K562 (cell line): ENCODE measurements at regions not wholly inside any gene's neighbourhood (a gene's known extent, or its start where the extent isn't known, plus 50 kb on each side); places are given as distances from the start of the nearest gene placed in this dataset.

ENCODE experiments used
- ATAC-seq: fragments of 200-7000 bp; cut with Tn5 transposase; 3 replicates; pipeline ENCODE4 v1.9.1; 2020; ENCODE audit warnings: moderate library complexity
- BruUV-seq: library from RNA; stranded (reverse); fragments of 400-500 nt; replicated peaks from 2 replicates; lab custom pipeline; 2021; lab: Mats Ljungman, UMichigan
- CTCF ChIA-PET: fragments of 300-600 bp; formaldehyde crosslinking; extraction: SDS; loops from one replicate; lab custom pipeline; 2021; ENCODE audit warnings: low intra/inter-chr PET ratio; lab: Yijun Ruan, JAX
- POLR2A ChIA-PET: fragments of 300-600, 350-650 bp; sonication (Branson Sonifier 250); formaldehyde crosslinking; extraction: SDS; loops from one replicate; lab custom pipeline; 2021; ENCODE audit warnings: antibody characterized with exemption, inconsistent platforms; lab: Yijun Ruan, JAX
- DNase-seq, 4 experiments: peaks; one replicate each; pipeline versions ENCODE4 v3.0.0 to v3.0.0-alpha.2; 2011 to 2018; ENCODE audit warnings: low spot score in 3 of 4, mixed read lengths in 3 of 4; ENCODE audit errors: extremely low read depth in 1 of 4
- FAIRE-seq: peaks from 2 replicates; lab custom pipeline; 2011; peaks lifted over from hg19 to GRCh38; lab: Jason Lieb, UNC
- H2AFZ ChIP-seq: 2 replicates; pipeline ENCODE4 v1.6.0; 2011; ENCODE audit warnings: low read depth, low read length, control low read depth, inconsistent platforms
- H3K27ac ChIP-seq: fragments of 200-600 bp; 3 replicates; pipeline ENCODE4 v1.8.0; 2011; ENCODE audit warnings: low read depth, mild to moderate bottlenecking, control low read depth, inconsistent platforms, low read length, moderate library complexity, mixed read lengths; ENCODE audit errors: extremely low read depth
- H3K27me3 ChIP-seq, 2 experiments: fragments of 300-600 bp in 1 of 2; 2 replicates in 1 of 2; 3 replicates in 1 of 2; pipeline versions ENCODE4 v1.6.0 to v1.8.0; 2011; ENCODE audit warnings: inconsistent platforms in 2 of 2, low read length in 2 of 2, mild to moderate bottlenecking in 1 of 2, mixed read lengths in 1 of 2, moderate library complexity in 1 of 2; ENCODE audit not compliant: control insufficient read depth in 2 of 2, insufficient read depth in 2 of 2
- H3K36me3 ChIP-seq: fragments of 300-600 bp; 3 replicates; pipeline ENCODE4 v1.8.0; 2011; ENCODE audit warnings: mild to moderate bottlenecking, low read length, inconsistent platforms; ENCODE audit not compliant: control insufficient read depth, insufficient read depth
- H3K4me1 ChIP-seq, 2 experiments: fragments of 200-600 bp in 1 of 2; replicated peaks in 1 of 2; 2 replicates in 1 of 2; 3 replicates in 1 of 2; pipeline versions ENCODE4 v1.5.1 to v1.8.0; 2011; ENCODE audit warnings: inconsistent platforms in 2 of 2, low read length in 2 of 2, mild to moderate bottlenecking in 1 of 2, mixed read lengths in 1 of 2, moderate library complexity in 1 of 2; ENCODE audit not compliant: control insufficient read depth in 2 of 2, insufficient read depth in 2 of 2
- H3K4me2 ChIP-seq: 2 replicates; pipeline ENCODE4 v1.6.1; 2011; ENCODE audit warnings: low read length, control low read depth, inconsistent platforms, mixed read lengths; ENCODE audit not compliant: insufficient read depth
- H3K4me3 ChIP-seq: fragments of 200-600 bp; sonication (generic), shearing (Covaris generic); 2 replicates; pipeline ENCODE4 v1.5.1; 2016; ENCODE audit warnings: control low read depth, inconsistent platforms
- H3K79me2 ChIP-seq: fragments of 200-600 bp; 3 replicates; pipeline ENCODE4 v1.8.0; 2011; ENCODE audit warnings: low read length, inconsistent platforms; ENCODE audit not compliant: control insufficient read depth, insufficient read depth
- H3K9ac ChIP-seq, 2 experiments: 2 replicates each; pipeline versions ENCODE4 v1.6.0 to v1.6.1; 2011; ENCODE audit warnings: low read depth in 2 of 2, low read length in 2 of 2, control low read depth in 1 of 2, inconsistent platforms in 1 of 2, mild to moderate bottlenecking in 1 of 2, mixed read lengths in 1 of 2; ENCODE audit not compliant: insufficient read depth in 1 of 2
- H3K9me1 ChIP-seq: one replicate; pipeline ENCODE4 v1.6.0; 2011; ENCODE audit warnings: inconsistent platforms, mild to moderate bottlenecking, low read length, moderate library complexity; ENCODE audit not compliant: control insufficient read depth, insufficient read depth
- H3K9me3 ChIP-seq: replicated peaks from 2 replicates; pipeline ENCODE4 v1.5.1; 2011; ENCODE audit warnings: low read depth, low read length, inconsistent platforms; ENCODE audit not compliant: control insufficient read depth, insufficient read depth
- H4K20me1 ChIP-seq: replicated peaks from 2 replicates; pipeline ENCODE4 v1.6.1; 2011; ENCODE audit warnings: low read length, inconsistent platforms, mixed read lengths; ENCODE audit not compliant: control insufficient read depth, insufficient read depth
- ZNF518B ChIP-seq: fragments of 250-450 bp; sonication (Bioruptor Pico); IDR thresholded peaks from 2 replicates; pipeline ENCODE4 v1.5.0; 2021; ENCODE audit warnings: mild to moderate bottlenecking, moderate library complexity
- WGBS: fragments of 100-300 bp; shearing (Covaris generic); methylation state at CpG from one replicate; pipeline ENCODE4 v1.1.6; 2016; ENCODE audit warnings: low coverage, mixed read lengths; ENCODE audit not compliant: insufficient coverage; ENCODE audit errors: missing lambda C conversion rate; 5-methylcytosine and 5-hydroxymethylcytosine counted together
- in situ Hi-C: fragments of 300-500 bp; cut with MboI; formaldehyde crosslinking; loops from 4 replicates; pipeline ENCODE4 v1.15.0; 2018; ENCODE audit warnings: inconsistent platforms, mixed read lengths
- intact Hi-C: fragments of 100-400 bp; cut with micrococcal nuclease; formaldehyde crosslinking; loops from 2 replicates; pipeline ENCODE4 v1.14.2; 2022
- TF ChIP-seq, protein P1 (sequence below), 3 experiments: fragments of 200-800 bp in 1 of 3; fragments of 250-450 bp in 1 of 3; fragments of 450-650 bp in 1 of 3; sonication (Bioruptor Pico) in 1 of 3; sonication (Bioruptor generic) in 1 of 3; formaldehyde crosslinking in 1 of 3; IDR thresholded peaks; 2 replicates each; pipeline versions ENCODE4 v1.6.1 to v1.8.0; 2016 to 2022; ENCODE audit warnings: mild to moderate bottlenecking in 2 of 3, missing genetic modification characterization in 2 of 3, missing compliant biosample characterization in 1 of 3, moderate library complexity in 1 of 3

- no peak for ATAC-seq
- no peaks in the 10 kb centered on the region for H3K36me3 ChIP-seq
- no peak for TF ChIP-seq ZNF518B (CRISPR knock-in tag)
- TF ChIP-seq, protein P1, sequence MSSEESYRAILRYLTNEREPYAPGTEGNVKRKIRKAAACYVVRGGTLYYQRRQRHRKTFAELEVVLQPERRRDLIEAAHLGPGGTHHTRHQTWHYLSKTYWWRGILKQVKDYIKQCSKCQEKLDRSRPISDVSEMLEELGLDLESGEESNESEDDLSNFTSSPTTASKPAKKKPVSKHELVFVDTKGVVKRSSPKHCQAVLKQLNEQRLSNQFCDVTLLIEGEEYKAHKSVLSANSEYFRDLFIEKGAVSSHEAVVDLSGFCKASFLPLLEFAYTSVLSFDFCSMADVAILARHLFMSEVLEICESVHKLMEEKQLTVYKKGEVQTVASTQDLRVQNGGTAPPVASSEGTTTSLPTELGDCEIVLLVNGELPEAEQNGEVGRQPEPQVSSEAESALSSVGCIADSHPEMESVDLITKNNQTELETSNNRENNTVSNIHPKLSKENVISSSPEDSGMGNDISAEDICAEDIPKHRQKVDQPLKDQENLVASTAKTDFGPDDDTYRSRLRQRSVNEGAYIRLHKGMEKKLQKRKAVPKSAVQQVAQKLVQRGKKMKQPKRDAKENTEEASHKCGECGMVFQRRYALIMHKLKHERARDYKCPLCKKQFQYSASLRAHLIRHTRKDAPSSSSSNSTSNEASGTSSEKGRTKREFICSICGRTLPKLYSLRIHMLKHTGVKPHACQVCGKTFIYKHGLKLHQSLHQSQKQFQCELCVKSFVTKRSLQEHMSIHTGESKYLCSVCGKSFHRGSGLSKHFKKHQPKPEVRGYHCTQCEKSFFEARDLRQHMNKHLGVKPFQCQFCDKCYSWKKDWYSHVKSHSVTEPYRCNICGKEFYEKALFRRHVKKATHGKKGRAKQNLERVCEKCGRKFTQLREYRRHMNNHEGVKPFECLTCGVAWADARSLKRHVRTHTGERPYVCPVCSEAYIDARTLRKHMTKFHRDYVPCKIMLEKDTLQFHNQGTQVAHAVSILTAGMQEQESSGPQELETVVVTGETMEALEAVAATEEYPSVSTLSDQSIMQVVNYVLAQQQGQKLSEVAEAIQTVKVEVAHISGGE (CRISPR knock-in tag; IDR thresholded peaks at IDR 0.05) = peak in 1 of 3 experiments; percentile 85; a peak in 2 of 6 replicates
- TF ChIP-seq, all 486 proteins: peak for 1
- 2% methylated on average over 5 of the region's 5 CpGs for WGBS
- Histone ChIP-seq H4K20me1 (no peaks in the 10 kb centered on the region), H3K4me1 (no peaks in the 10 kb centered on the region), H3K79me2 (no peaks in the 10 kb centered on the region), H3K9me1 (no peaks in the 10 kb centered on the region), H3K27me3 (no peaks in the 10 kb centered on the region), H3K4me2 (no peak overlapping the region), H2AFZ (no peak overlapping the region), H3K9me3 (no peaks in the 10 kb centered on the region), H3K4me3 (no peak overlapping the region), H3K27ac (no peak overlapping the region), H3K9ac (no peak overlapping the region)
- FAIRE-seq = no peak
- intact Hi-C loops (no loop called here), in situ Hi-C loops (no loop called here)
- ChIA-PET POLR2A (no interaction called here), CTCF (no interaction called here)
- BruUV-seq = no TSS peak
- no peak for DNase-seq
Observed at GRCh38 chr20:54806462-54806861, 331.1 kb downstream of the DOK5 start.
